ENCODE measurements at regions not wholly inside any gene's neighbourhood (a gene's known extent, or its start where the extent isn't known, plus 50 kb on each side); places are given as distances from the start of the nearest gene placed in this dataset.

- H3K36me3 Mint-ChIP-seq = no peaks in the 10 kb centered on the region
- H3K9ac ChIP-seq (ENCODE audit: insufficient read depth, low read length, poor library complexity, severe bottlenecking) = no peak overlapping the region
- intact Hi-C loops (cut with micrococcal nuclease) = no loop called here
- no peaks in the 10 kb centered on the region for H3K4me1 Mint-ChIP-seq
- 88% methylated on average over 1 of the region's 2 CpGs for WGBS (ENCODE audit: insufficient coverage)
- H3K27ac ChIP-seq (ENCODE audit: low read depth in 1 of 2, low read length in 2 of 2) = no peak overlapping the region
- H3K4me1 ChIP-seq (ENCODE audit: control insufficient read depth in 1 of 2, insufficient read depth in 2 of 2, low read length in 2 of 2) = no peaks in the 10 kb centered on the region
- H3K27me3 Mint-ChIP-seq (ENCODE audit: low read depth in 3 of 3) = no peaks in the 10 kb centered on the region
- no peak overlapping the region for H3K4me3 Mint-ChIP-seq
- H4K20me1 ChIP-seq (ENCODE audit: insufficient read depth, low read length) = no peaks in the 10 kb centered on the region
- H3K27me3 ChIP-seq (ENCODE audit: control insufficient read depth in 2 of 2, insufficient read depth in 2 of 2, low read length in 2 of 2) = no peaks in the 10 kb centered on the region
- TF ChIP-seq, protein P1, sequence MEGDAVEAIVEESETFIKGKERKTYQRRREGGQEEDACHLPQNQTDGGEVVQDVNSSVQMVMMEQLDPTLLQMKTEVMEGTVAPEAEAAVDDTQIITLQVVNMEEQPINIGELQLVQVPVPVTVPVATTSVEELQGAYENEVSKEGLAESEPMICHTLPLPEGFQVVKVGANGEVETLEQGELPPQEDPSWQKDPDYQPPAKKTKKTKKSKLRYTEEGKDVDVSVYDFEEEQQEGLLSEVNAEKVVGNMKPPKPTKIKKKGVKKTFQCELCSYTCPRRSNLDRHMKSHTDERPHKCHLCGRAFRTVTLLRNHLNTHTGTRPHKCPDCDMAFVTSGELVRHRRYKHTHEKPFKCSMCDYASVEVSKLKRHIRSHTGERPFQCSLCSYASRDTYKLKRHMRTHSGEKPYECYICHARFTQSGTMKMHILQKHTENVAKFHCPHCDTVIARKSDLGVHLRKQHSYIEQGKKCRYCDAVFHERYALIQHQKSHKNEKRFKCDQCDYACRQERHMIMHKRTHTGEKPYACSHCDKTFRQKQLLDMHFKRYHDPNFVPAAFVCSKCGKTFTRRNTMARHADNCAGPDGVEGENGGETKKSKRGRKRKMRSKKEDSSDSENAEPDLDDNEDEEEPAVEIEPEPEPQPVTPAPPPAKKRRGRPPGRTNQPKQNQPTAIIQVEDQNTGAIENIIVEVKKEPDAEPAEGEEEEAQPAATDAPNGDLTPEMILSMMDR (IDR thresholded peaks at IDR 0.05) = no peak
- DNase-seq = no peak
- H2AFZ ChIP-seq (ENCODE audit: insufficient read depth, low read depth, low read length, poor library complexity, severe bottlenecking) = no peak overlapping the region
- no peaks in the 10 kb centered on the region for H3K79me2 ChIP-seq (ENCODE audit: insufficient read depth, low read length)
- peaks cover 0 to 3% (median 0%) of the 10 kb centered on the region in 7 donors for H3K9me3 Mint-ChIP-seq
- H3K4me2 ChIP-seq (replicated peaks; ENCODE audit: extremely low read depth, low read length, poor library complexity, severe bottlenecking) = no peak overlapping the region
- H3K9me3 ChIP-seq (replicated peaks in 1 of 2; ENCODE audit: control insufficient read depth in 1 of 2, insufficient read depth in 1 of 2, low read length in 2 of 2) = no peaks in the 10 kb centered on the region
- no peak overlapping the region for H3K27ac Mint-ChIP-seq
- no peak overlapping the region for H3K4me3 ChIP-seq (replicated peaks in 1 of 3; ENCODE audit: low read depth in 2 of 3, low read length in 3 of 3)
- H3K36me3 ChIP-seq (replicated peaks in 1 of 2; ENCODE audit: control insufficient read depth in 1 of 2, insufficient read depth in 2 of 2, low read length in 2 of 2) = no peaks in the 10 kb centered on the region
Measured at GRCh38 chr13:53638040-53638439, 609.4 kb downstream of the OLFM4 start.

- H3K4me3 Mint-ChIP-seq = no peak overlapping the region
- no peaks in the 10 kb centered on the region for H4K20me1 ChIP-seq (ENCODE audit: insufficient read depth, low read length)
- H3K4me3 ChIP-seq (replicated peaks in 1 of 3; ENCODE audit: low read depth in 2 of 3, low read length in 3 of 3) = no peak overlapping the region
- no peak overlapping the region for H2AFZ ChIP-seq (ENCODE audit: insufficient read depth, low read depth, low read length, poor library complexity, severe bottlenecking)
- no peaks in the 10 kb centered on the region for H3K4me1 ChIP-seq (ENCODE audit: control insufficient read depth in 1 of 2, insufficient read depth in 2 of 2, low read length in 2 of 2)
- H3K4me2 ChIP-seq (replicated peaks; ENCODE audit: extremely low read depth, low read length, poor library complexity, severe bottlenecking) = no peak overlapping the region
- TF ChIP-seq, protein P1 (IDR thresholded peaks at IDR 0.05) = no peak
- no peaks in the 10 kb centered on the region for H3K79me2 ChIP-seq (ENCODE audit: insufficient read depth, low read length)
- peaks cover 0 to 3% (median 0%) of the 10 kb centered on the region in 7 donors for H3K9me3 Mint-ChIP-seq
- intact Hi-C loops (cut with micrococcal nuclease) = no loop called here
- no peaks in the 10 kb centered on the region for H3K9me3 ChIP-seq (replicated peaks in 1 of 2; ENCODE audit: control insufficient read depth in 1 of 2, insufficient read depth in 1 of 2, low read length in 2 of 2)
- WGBS (ENCODE audit: insufficient coverage) = no CpG with 5 or more reads among the region's 3 CpGs
- no peak overlapping the region for H3K27ac ChIP-seq (ENCODE audit: low read depth in 1 of 2, low read length in 2 of 2)
- DNase-seq = no peak
- H3K27ac Mint-ChIP-seq = no peak overlapping the region
- H3K27me3 Mint-ChIP-seq (ENCODE audit: low read depth in 3 of 3) = no peaks in the 10 kb centered on the region
- no peak overlapping the region for H3K9ac ChIP-seq (ENCODE audit: insufficient read depth, low read length, poor library complexity, severe bottlenecking)
- no peaks in the 10 kb centered on the region for H3K4me1 Mint-ChIP-seq
- no peaks in the 10 kb centered on the region for H3K36me3 ChIP-seq (replicated peaks in 1 of 2; ENCODE audit: control insufficient read depth in 1 of 2, insufficient read depth in 2 of 2, low read length in 2 of 2)
- no peaks in the 10 kb centered on the region for H3K36me3 Mint-ChIP-seq
- no peaks in the 10 kb centered on the region for H3K27me3 ChIP-seq (ENCODE audit: control insufficient read depth in 2 of 2, insufficient read depth in 2 of 2, low read length in 2 of 2)
Measured at GRCh38 chr13:53642306-53642705, 613.7 kb downstream of the OLFM4 start.
